SJCRH30 (cell line): ENCODE measurements at regions not wholly inside any gene's neighbourhood (a gene's known extent, or its start where the extent isn't known, plus 50 kb on each side); places are given as distances from the start of the nearest gene placed in this dataset.

Source experiments
- DNase-seq, 2 experiments: peaks; one replicate each; pipeline ENCODE4 v3.0.0-alpha.2; 2015 to 2020
- H3K27ac ChIP-seq: fragments of 250-450 bp; sonication (Bioruptor Pico); 2 replicates; pipeline ENCODE4 v1.5.1; 2020; ENCODE audit warnings: mild to moderate bottlenecking, moderate library complexity
- H3K27me3 ChIP-seq: fragments of 250-450 bp; sonication (Bioruptor Pico); 2 replicates; pipeline ENCODE4 v1.5.1; 2020; ENCODE audit warnings: mild to moderate bottlenecking, moderate library complexity
- H3K36me3 ChIP-seq: fragments of 250-450 bp; sonication (Bioruptor Pico); 2 replicates; pipeline ENCODE4 v1.5.1; 2020; ENCODE audit warnings: mild to moderate bottlenecking, moderate library complexity
- H3K4me1 ChIP-seq: fragments of 250-450 bp; sonication (Bioruptor Pico); 2 replicates; pipeline ENCODE4 v1.5.1; 2020; ENCODE audit warnings: mild to moderate bottlenecking, moderate library complexity
- H3K4me3 ChIP-seq: fragments of 250-450 bp; sonication (Bioruptor Pico); 2 replicates; pipeline ENCODE4 v1.5.1; 2020; ENCODE audit warnings: mild to moderate bottlenecking, moderate library complexity
- H3K9me3 ChIP-seq: fragments of 250-450 bp; sonication (Bioruptor Pico); replicated peaks from 2 replicates; pipeline ENCODE4 v1.5.1; 2020; ENCODE audit warnings: mild to moderate bottlenecking, moderate library complexity

GRCh38 chr13:26494571-26495195, 62.8 kb upstream of the WASF3 start:
- Histone ChIP-seq H3K9me3 (no peaks in the 10 kb centered on the region), H3K27ac (no peak overlapping the region), H3K27me3 (no peaks in the 10 kb centered on the region), H3K4me1 (no peaks in the 10 kb centered on the region; the same call in 1 of the 2 replicates), H3K4me3 (no peak overlapping the region), H3K36me3 (no peaks in the 10 kb centered on the region)
- DNase-seq = no peak

GRCh38 chr13:26495750-26496149, 61.7 kb upstream of the WASF3 start:
- Histone ChIP-seq H3K4me1 (no peaks in the 10 kb centered on the region; the same call in 1 of the 2 replicates), H3K9me3 (no peaks in the 10 kb centered on the region), H3K27ac (no peak overlapping the region), H3K36me3 (no peaks in the 10 kb centered on the region), H3K4me3 (no peak overlapping the region), H3K27me3 (no peaks in the 10 kb centered on the region)
- DNase-seq = no peak

- H3K27ac ChIP-seq = no peak overlapping the region
- no peaks in the 10 kb centered on the region; the same call in 1 of the 2 replicates for H3K4me1 ChIP-seq
- no peak overlapping the region for H3K4me3 ChIP-seq
- no peaks in the 10 kb centered on the region; the same call in 1 of the 2 replicates for H3K27me3 ChIP-seq
- DNase-seq = no peak
- H3K9me3 ChIP-seq = no peaks in the 10 kb centered on the region
- no peaks in the 10 kb centered on the region for H3K36me3 ChIP-seq
These were observed 59.4 kb upstream of the WASF3 start for GRCh38 chr13:26497968-26498511.

GRCh38 chr13:26498656-26499601, 58.6 kb upstream of the WASF3 start:
- Histone ChIP-seq H3K27me3 (no peaks in the 10 kb centered on the region; the same call in none of the 2 replicates), H3K27ac (no peak overlapping the region), H3K4me3 (peak overlapping the region; percentile 27), H3K36me3 (no peaks in the 10 kb centered on the region), H3K9me3 (no peaks in the 10 kb centered on the region), H3K4me1 (no peaks in the 10 kb centered on the region; the same call in 1 of the 2 replicates)
- peak; percentile 34 to 47 for DNase-seq

- no peak for DNase-seq
- Histone ChIP-seq H3K4me1 (no peaks in the 10 kb centered on the region; the same call in 1 of the 2 replicates), H3K27me3 (peaks cover 7% of the 10 kb centered on the region), H3K9me3 (no peaks in the 10 kb centered on the region), H3K27ac (no peak overlapping the region), H3K36me3 (no peaks in the 10 kb centered on the region), H3K4me3 (no peak overlapping the region)
These were observed 56.7 kb upstream of the WASF3 start for GRCh38 chr13:26500618-26501320.

GRCh38 chr13:26501641-26502040, 55.8 kb upstream of the WASF3 start:
- no peak overlapping the region for H3K4me3 ChIP-seq

GRCh38 chr13:26502826-26503225, 54.7 kb upstream of the WASF3 start:
- no peaks in the 10 kb centered on the region for H3K36me3 ChIP-seq
- no peak for DNase-seq
- peaks cover 13% of the 10 kb centered on the region for H3K27me3 ChIP-seq
- H3K27ac ChIP-seq = no peak overlapping the region
- H3K4me1 ChIP-seq = no peaks in the 10 kb centered on the region; the same call in 1 of the 2 replicates
- H3K4me3 ChIP-seq = no peak overlapping the region
- H3K9me3 ChIP-seq = no peaks in the 10 kb centered on the region

More at GRCh38 chr13:26501641-26502040, 55.8 kb upstream of the WASF3 start:
- H3K27me3 ChIP-seq = peaks cover 13% of the 10 kb centered on the region
- H3K4me1 ChIP-seq = no peaks in the 10 kb centered on the region; the same call in 1 of the 2 replicates
- no peaks in the 10 kb centered on the region for H3K9me3 ChIP-seq
- no peak overlapping the region for H3K27ac ChIP-seq
- no peaks in the 10 kb centered on the region for H3K36me3 ChIP-seq
- DNase-seq = no peak

GRCh38 chr13:26503826-26504594, 53.5 kb upstream of the WASF3 start:
- no peak overlapping the region for H3K27ac ChIP-seq
- H3K4me3 ChIP-seq = no peak overlapping the region

More at GRCh38 chr13:26503826-26504594, 53.5 kb upstream of the WASF3 start:
- Histone ChIP-seq H3K27me3 (peaks cover 13% of the 10 kb centered on the region), H3K4me1 (no peaks in the 10 kb centered on the region; the same call in 1 of the 2 replicates), H3K9me3 (no peaks in the 10 kb centered on the region), H3K36me3 (no peaks in the 10 kb centered on the region)
- DNase-seq = no peak
